H1 (cell line): ENCODE measurements at regions not wholly inside any gene's neighbourhood (a gene's known extent, or its start where the extent isn't known, plus 50 kb on each side); places are given as distances from the start of the nearest gene placed in this dataset.

Source experiments
- CTCF ChIA-PET: fragments of 300-600 bp; sonication (Branson Sonifier 250); formaldehyde crosslinking; loops from one replicate; lab custom pipeline; 2021; ENCODE audit not compliant: partially characterized antibody; lab: Charles Lee
- POLR2A ChIA-PET: fragments of 300-600 bp; sonication (Branson Sonifier 250); formaldehyde crosslinking; loops from one replicate; lab custom pipeline; 2021; ENCODE audit warnings: inconsistent platforms; ENCODE audit not compliant: partially characterized antibody; lab: Charles Lee
- DNase-seq, 2 experiments: peaks; one replicate each; pipeline versions ENCODE4 v3.0.0 to v3.0.0-alpha.2; 2010 to 2022; ENCODE audit warnings: low spot score in 2 of 2, low read depth in 1 of 2, mixed read lengths in 1 of 2
- FAIRE-seq: peaks from 2 replicates; lab custom pipeline; 2011; peaks lifted over from hg19 to GRCh38; lab: Jason Lieb, UNC
- H2AFZ ChIP-seq: 2 replicates; pipeline ENCODE4 v1.8.1; 2012; ENCODE audit warnings: low read length, inconsistent platforms
- H2AK5ac ChIP-seq: 2 replicates; pipeline ENCODE4 v1.6.1; 2013; ENCODE audit warnings: low read depth, low read length
- H2BK120ac ChIP-seq: replicated peaks from 2 replicates; pipeline ENCODE3; 2013; ENCODE audit warnings: low read depth, low read length, inconsistent platforms
- H2BK12ac ChIP-seq: 2 replicates; pipeline ENCODE4 v1.6.1; 2013; ENCODE audit warnings: low read depth, low read length
- H2BK15ac ChIP-seq: 2 replicates; pipeline ENCODE4 v1.6.1; 2013; ENCODE audit warnings: low read length
- H2BK20ac ChIP-seq: 2 replicates; pipeline ENCODE4 v1.6.1; 2013; ENCODE audit warnings: low read length
- H2BK5ac ChIP-seq: 2 replicates; pipeline ENCODE4 v1.6.1; 2013; ENCODE audit warnings: low read depth, low read length
- H3K14ac ChIP-seq: 2 replicates; pipeline ENCODE4 v1.6.1; 2013; ENCODE audit warnings: inconsistent platforms; ENCODE audit not compliant: insufficient read length
- H3K18ac ChIP-seq: 2 replicates; pipeline ENCODE4 v1.6.1; 2013; ENCODE audit warnings: low read length; ENCODE audit errors: extremely low read depth
- H3K23ac ChIP-seq: 2 replicates; pipeline ENCODE4 v1.6.1; 2013; ENCODE audit warnings: inconsistent platforms; ENCODE audit not compliant: insufficient read length
- H3K23me2 ChIP-seq: 2 replicates; pipeline ENCODE4 v1.6.1; 2013; ENCODE audit warnings: low read depth, low read length
- H3K27ac ChIP-seq: 2 replicates; pipeline ENCODE4 v1.6.1; 2011; ENCODE audit warnings: low read depth, low read length, inconsistent platforms
- H3K27me3 ChIP-seq, 4 experiments: replicated peaks in 1 of 4; 1 replicate in 1 of 4; 2 replicates in 3 of 4; pipeline versions ENCODE4 v1.6.1 to v1.8.1; 2011 to 2013; ENCODE audit warnings: low read length in 3 of 4, mild to moderate bottlenecking in 3 of 4, inconsistent platforms in 2 of 4, mixed read lengths in 2 of 4, moderate library complexity in 1 of 4; ENCODE audit not compliant: control insufficient read depth in 3 of 4, insufficient read depth in 3 of 4; ENCODE audit errors: extremely low read depth in 1 of 4
- H3K36me3 ChIP-seq, 4 experiments: 2 replicates each; pipeline versions ENCODE4 v1.6.1 to v1.8.1; 2011 to 2013; ENCODE audit warnings: mild to moderate bottlenecking in 4 of 4, low read length in 3 of 4, moderate library complexity in 2 of 4, control low read depth in 1 of 4, inconsistent platforms in 1 of 4; ENCODE audit not compliant: insufficient read depth in 4 of 4, control insufficient read depth in 2 of 4
- H3K4ac ChIP-seq: replicated peaks from 2 replicates; pipeline ENCODE3; 2013; ENCODE audit warnings: low read length, low read depth, mixed read lengths, inconsistent platforms; ENCODE audit not compliant: insufficient read length
- H3K4me1 ChIP-seq, 4 experiments: replicated peaks in 1 of 4; 1 replicate in 1 of 4; 2 replicates in 3 of 4; pipeline versions ENCODE4 v1.6.1 to v1.8.1; 2011 to 2013; ENCODE audit warnings: low read length in 3 of 4, inconsistent platforms in 2 of 4, mixed read lengths in 1 of 4; ENCODE audit not compliant: insufficient read depth in 4 of 4, control insufficient read depth in 3 of 4
- H3K4me2 ChIP-seq, 2 experiments: 2 replicates each; pipeline versions ENCODE4 v1.6.1 to v1.8.1; 2011 to 2013; ENCODE audit warnings: low read depth in 2 of 2, low read length in 2 of 2, control low read depth in 1 of 2, inconsistent platforms in 1 of 2, mild to moderate bottlenecking in 1 of 2; ENCODE audit not compliant: insufficient read depth in 1 of 2
- H3K4me3 ChIP-seq, 4 experiments: fragments of 200-600, 300-600 bp in 1 of 4; sonication (generic), shearing (Covaris generic), sonication (Bioruptor Twin) in 1 of 4; 2 replicates each; pipeline versions ENCODE4 v1.5.1 to v1.8.1; 2011 to 2016; ENCODE audit warnings: low read length in 4 of 4, low read depth in 3 of 4, control low read depth in 2 of 4, inconsistent platforms in 2 of 4, mild to moderate bottlenecking in 2 of 4, mixed read lengths in 1 of 4, moderate library complexity in 1 of 4; ENCODE audit not compliant: insufficient read depth in 2 of 4; ENCODE audit errors: extremely low read depth in 1 of 4
- H3K56ac ChIP-seq: replicated peaks from 2 replicates; pipeline ENCODE3; 2013; ENCODE audit warnings: low read depth, mild to moderate bottlenecking, mixed read lengths, low read length, inconsistent platforms; ENCODE audit not compliant: insufficient read length
- H3K79me1 ChIP-seq: 2 replicates; pipeline ENCODE4 v1.6.1; 2013; ENCODE audit warnings: low read depth, low read length, control low read depth
- H3K79me2 ChIP-seq, 2 experiments: 2 replicates each; pipeline versions ENCODE4 v1.6.1 to v1.8.1; 2012 to 2013; ENCODE audit warnings: low read length in 2 of 2, mild to moderate bottlenecking in 2 of 2, inconsistent platforms in 1 of 2; ENCODE audit not compliant: insufficient read depth in 2 of 2, control insufficient read depth in 1 of 2
- H3K9ac ChIP-seq, 4 experiments: replicated peaks in 1 of 4; 1 replicate in 1 of 4; 2 replicates in 3 of 4; pipeline versions ENCODE4 v1.6.1 to v1.8.1; 2011 to 2013; ENCODE audit warnings: low read depth in 3 of 4, low read length in 3 of 4, control low read depth in 2 of 4, mild to moderate bottlenecking in 2 of 4, moderate library complexity in 2 of 4, inconsistent platforms in 1 of 4; ENCODE audit errors: extremely low read depth in 1 of 4
- H3K9me3 ChIP-seq, 2 experiments: 2 replicates each; pipeline versions ENCODE4 v1.6.1 to v1.8.1; 2012 to 2013; ENCODE audit warnings: mild to moderate bottlenecking in 2 of 2, moderate library complexity in 2 of 2, control low read depth in 1 of 2, inconsistent platforms in 1 of 2, low read depth in 1 of 2, low read length in 1 of 2, mixed read lengths in 1 of 2; ENCODE audit not compliant: insufficient read depth in 2 of 2
- H4K20me1 ChIP-seq, 2 experiments: replicated peaks in 1 of 2; 2 replicates each; pipeline versions ENCODE3 to v1.8.1; 2011 to 2013; ENCODE audit warnings: inconsistent platforms in 2 of 2, low read length in 2 of 2, mild to moderate bottlenecking in 1 of 2; ENCODE audit not compliant: insufficient read depth in 2 of 2, control insufficient read depth in 1 of 2
- H4K5ac ChIP-seq: 2 replicates; pipeline ENCODE4 v1.6.1; 2013; ENCODE audit warnings: low read length, low read depth, mixed read lengths, inconsistent platforms; ENCODE audit not compliant: insufficient read length
- H4K8ac ChIP-seq: 2 replicates; pipeline ENCODE4 v1.8.0; 2013; ENCODE audit warnings: mild to moderate bottlenecking, moderate library complexity, low read length, inconsistent platforms; ENCODE audit not compliant: insufficient read depth; ENCODE audit errors: extremely low read depth
- H4K91ac ChIP-seq: replicated peaks from 2 replicates; pipeline ENCODE3; 2013; ENCODE audit warnings: low read length, mixed read lengths, inconsistent platforms; ENCODE audit not compliant: insufficient read length
- NRF1 ChIP-seq: IDR thresholded peaks from 2 replicates; pipeline ENCODE4 v1.6.1; 2011; ENCODE audit warnings: mild to moderate bottlenecking, low read depth, low read length, improper control_type of control experiment
- SP2 ChIP-seq: IDR thresholded peaks from 2 replicates; pipeline ENCODE4 v1.6.1; 2012; ENCODE audit warnings: mild to moderate bottlenecking, low read length, inconsistent platforms
- TEAD4 ChIP-seq: IDR thresholded peaks from 2 replicates; pipeline ENCODE4 v1.6.1; 2012; ENCODE audit warnings: low read depth, low read length, inconsistent platforms, mixed read lengths
- WGBS, 2 experiments: shearing (Covaris generic) in 1 of 2; methylation state at CpG; one replicate each; pipeline versions ENCODE4 v1.1.6 to v1.1.7; 2013 to 2015; ENCODE audit warnings: low lambda C conversion rate in 2 of 2, mixed read lengths in 2 of 2, inconsistent platforms in 1 of 2, low coverage in 1 of 2, missing lambda C conversion rate in 1 of 2; ENCODE audit not compliant: insufficient replicate concordance in 2 of 2, insufficient coverage in 1 of 2, insufficient read length in 1 of 2; ENCODE audit errors: extremely low coverage in 1 of 2, missing lambda C conversion rate in 1 of 2; 5-methylcytosine and 5-hydroxymethylcytosine counted together

DNA sequence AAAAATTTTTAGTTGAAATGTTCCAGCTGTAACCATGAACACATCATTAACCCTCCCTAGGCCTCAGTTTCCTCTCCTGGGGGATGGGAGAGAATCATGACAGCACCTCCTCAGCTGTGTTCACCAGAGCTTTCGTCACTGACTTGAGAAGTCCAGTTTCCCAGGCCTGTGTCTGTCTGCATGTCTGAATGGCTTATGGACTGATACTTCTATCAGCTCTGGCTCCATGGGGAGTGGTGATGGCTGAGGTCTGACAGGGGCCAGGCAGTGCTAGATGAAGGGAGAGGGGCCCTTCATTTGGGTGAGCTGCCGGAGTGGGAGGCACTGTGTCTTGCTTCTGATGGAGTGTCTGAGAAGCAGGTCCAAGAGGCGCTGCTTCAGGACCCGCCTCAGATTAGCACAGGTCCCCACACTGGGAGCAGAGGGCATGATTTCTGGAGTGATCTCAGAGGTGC, 192.9 kb downstream of the PTPN20 start:
- DNase-seq, result peak in 1 of 2 experiments; percentile 20

More for the DNA sequence above, 192.9 kb downstream of the PTPN20 start:
- Histone ChIP-seq H3K36me3 (no peaks in the 10 kb centered on the region), H3K27me3 (no peaks in the 10 kb centered on the region), H4K8ac (no peak overlapping the region), H2BK12ac (no peak overlapping the region), H2AK5ac (no peak overlapping the region), H3K4me1 (no peaks in the 10 kb centered on the region), H3K79me2 (no peaks in the 10 kb centered on the region), H2BK5ac (no peak overlapping the region), H3K79me1 (no peaks in the 10 kb centered on the region), H3K18ac (no peak overlapping the region), H3K56ac (no peak overlapping the region), H3K9me3 (no peaks in the 10 kb centered on the region), H3K4ac (no peak overlapping the region), H3K23me2 (no peaks in the 10 kb centered on the region), H2BK120ac (no peak overlapping the region), H3K4me2 (no peak overlapping the region), H2BK20ac (no peak overlapping the region)
- no peak for FAIRE-seq
- POLR2A ChIA-PET, result no interaction called here
- TF ChIP-seq SP2, result no peak
- no peak for TF ChIP-seq TEAD4
- no peak for TF ChIP-seq NRF1
- TF ChIP-seq, all 59 proteins: peak for 0
- Histone ChIP-seq H2AFZ (no peak overlapping the region), H3K14ac (no peak overlapping the region), H3K23ac (no peak overlapping the region), H2BK15ac (no peak overlapping the region), H4K91ac (no peak overlapping the region), H3K4me3 (no peak overlapping the region), H3K9ac (no peak overlapping the region), H3K27ac (no peak overlapping the region), H4K5ac (no peak overlapping the region), H4K20me1 (no peaks in the 10 kb centered on the region)
- CTCF ChIA-PET, result interaction anchor here (0.9 kb wide), 1 partner anchor 55 kb away, joined by 3 read pairs; no protein-coding TSS in a partner anchor
- 96% methylated on average over 4 of the region's 4 CpGs; no CpG with 5 or more reads in 1 of the 2 experiments for WGBS, 2 experiments
